Stimulated activated effector memory CD8-positive, alpha-beta T cell treated with anti-CD3 and anti-CD28 coated beads, Interleukin-12 subunit alpha, Interleukin-12 subunit beta, amount 100 ng/mL, for 72 hours (primary cell): ENCODE measurements at regions not wholly inside any gene's neighbourhood (a gene's known extent, or its start where the extent isn't known, plus 50 kb on each side); places are given as distances from the start of the nearest gene placed in this dataset.

Experiments
- ATAC-seq: fragments of 150-1000 bp; cut with Tn5 transposase; 2 replicates; pipeline ENCODE4 v1.10.0; 2021
- DNase-seq, 2 donors: peaks; one replicate each; pipeline ENCODE4 v3.0.0; 2021 to 2022; ENCODE audit warnings: low spot score in 2 of 2
- H3K27ac Mint-ChIP-seq: one replicate; pipeline ENCODE4 v1.8.0; 2022; ENCODE audit warnings: mild to moderate bottlenecking, mixed read lengths
- H3K36me3 Mint-ChIP-seq: one replicate; pipeline ENCODE4 v1.8.0; 2022; ENCODE audit warnings: mild to moderate bottlenecking, mixed read lengths
- H3K4me1 Mint-ChIP-seq: one replicate; pipeline ENCODE4 v1.8.0; 2022; ENCODE audit warnings: mixed read lengths
- H3K4me3 Mint-ChIP-seq: one replicate; pipeline ENCODE4 v1.8.0; 2022; ENCODE audit warnings: mild to moderate bottlenecking, mixed read lengths
- H3K9me3 Mint-ChIP-seq: one replicate; pipeline ENCODE4 v1.8.0; 2022; ENCODE audit warnings: mixed read lengths

- no peak overlapping the region for H3K4me3 Mint-ChIP-seq
- peaks cover 9% of the 10 kb centered on the region for H3K36me3 Mint-ChIP-seq
- DNase-seq (no peak), ATAC-seq (no peak)
- H3K4me1 Mint-ChIP-seq = peaks cover 13% of the 10 kb centered on the region
- no peaks in the 10 kb centered on the region for H3K9me3 Mint-ChIP-seq
- H3K27ac Mint-ChIP-seq = no peak overlapping the region
Measured at GRCh38 chr13:30359991-30360390, 52.6 kb upstream of the KATNAL1 start.

GRCh38 chr13:30360586-30360985 is 53.2 kb upstream of the KATNAL1 start:
- Mint-ChIP-seq H3K9me3 (no peaks in the 10 kb centered on the region), H3K27ac (no peak overlapping the region), H3K36me3 (peaks cover 12% of the 10 kb centered on the region), H3K4me1 (peaks cover 13% of the 10 kb centered on the region), H3K4me3 (no peak overlapping the region)
- no peak for DNase-seq
- no peak for ATAC-seq

DNA sequence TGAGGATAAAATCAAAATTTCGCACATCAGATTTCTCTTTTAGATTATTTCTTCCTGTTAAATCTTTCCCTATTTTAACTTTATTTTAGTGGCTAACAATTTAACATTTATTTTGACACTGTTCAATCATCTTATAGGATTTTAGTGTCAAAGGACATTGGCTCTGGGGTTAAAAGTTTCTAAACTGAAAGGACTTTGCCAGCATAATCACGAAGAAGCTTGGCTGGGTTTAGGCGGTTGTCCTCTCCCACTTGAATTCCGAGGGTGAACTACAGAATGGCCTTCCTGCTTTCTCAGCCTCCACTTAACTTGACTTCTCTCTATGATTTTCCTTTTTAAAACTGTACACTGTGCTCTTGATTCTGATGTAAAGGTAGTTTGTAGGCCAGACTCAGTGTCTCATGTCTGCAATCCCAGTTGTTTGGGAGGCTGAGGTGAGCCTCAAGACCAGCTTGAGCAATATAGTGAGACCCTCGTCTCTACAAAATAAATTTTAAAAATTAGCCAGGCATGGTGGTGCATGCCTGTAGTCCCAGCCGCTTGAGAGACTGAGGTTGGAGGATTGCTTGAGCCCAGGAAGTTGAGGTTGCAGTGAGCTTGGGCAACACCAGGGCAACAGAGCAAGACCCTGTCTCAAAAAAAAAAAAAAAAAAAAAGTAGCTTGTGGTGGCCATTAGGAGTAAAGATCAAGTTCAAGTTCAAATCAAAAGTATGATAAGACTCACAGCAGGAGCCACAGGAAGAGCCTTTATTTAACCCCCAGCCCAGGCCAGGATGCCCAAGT is 54.8 kb upstream of the KATNAL1 start:
- DNase-seq (no peak), ATAC-seq (no peak)
- H3K27ac Mint-ChIP-seq = no peak overlapping the region
- H3K9me3 Mint-ChIP-seq = no peaks in the 10 kb centered on the region
- H3K36me3 Mint-ChIP-seq = peaks cover 14% of the 10 kb centered on the region
- no peak overlapping the region for H3K4me3 Mint-ChIP-seq
- H3K4me1 Mint-ChIP-seq = peaks cover 10% of the 10 kb centered on the region

GRCh38 chr13:30362869-30363268 is 55.5 kb upstream of the KATNAL1 start:
- Mint-ChIP-seq H3K4me3 (no peak overlapping the region), H3K27ac (no peak overlapping the region), H3K36me3 (peaks cover 14% of the 10 kb centered on the region), H3K4me1 (peaks cover 6% of the 10 kb centered on the region), H3K9me3 (no peaks in the 10 kb centered on the region)
- ATAC-seq = no peak
- DNase-seq = no peak

- Mint-ChIP-seq H3K4me1 (peaks cover 10% of the 10 kb centered on the region), H3K9me3 (no peaks in the 10 kb centered on the region), H3K4me3 (no peak overlapping the region), H3K27ac (no peak overlapping the region), H3K36me3 (peaks cover 18% of the 10 kb centered on the region)
- DNase-seq (no peak), ATAC-seq (no peak)
Measured at GRCh38 chr13:30363725-30364124, 56.4 kb upstream of the KATNAL1 start.

DNA sequence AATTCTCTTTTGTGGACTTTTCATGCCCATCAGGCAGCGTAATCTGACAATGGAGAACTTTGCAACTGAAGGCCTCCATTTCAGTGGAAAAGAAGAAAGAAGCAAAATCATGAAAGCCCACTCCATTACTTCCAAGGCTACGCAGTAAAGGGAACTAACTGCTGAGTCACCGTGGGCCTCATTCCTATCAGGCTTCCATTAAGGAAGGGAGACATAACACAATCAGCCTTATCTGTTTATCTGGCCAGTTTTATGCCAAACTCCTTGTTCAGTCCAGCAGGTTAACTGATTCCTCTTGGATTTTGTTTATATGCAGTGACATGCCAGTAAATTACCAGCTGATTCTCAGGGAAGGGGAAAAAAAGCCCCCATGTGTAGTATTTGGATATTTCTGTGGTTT is 56.8 kb upstream of the KATNAL1 start:
- ATAC-seq (no peak), DNase-seq (no peak)
- H3K36me3 Mint-ChIP-seq = peaks cover 19% of the 10 kb centered on the region
- H3K27ac Mint-ChIP-seq = no peak overlapping the region
- peaks cover 14% of the 10 kb centered on the region for H3K4me1 Mint-ChIP-seq
- no peak overlapping the region for H3K4me3 Mint-ChIP-seq
- no peaks in the 10 kb centered on the region for H3K9me3 Mint-ChIP-seq

DNA sequence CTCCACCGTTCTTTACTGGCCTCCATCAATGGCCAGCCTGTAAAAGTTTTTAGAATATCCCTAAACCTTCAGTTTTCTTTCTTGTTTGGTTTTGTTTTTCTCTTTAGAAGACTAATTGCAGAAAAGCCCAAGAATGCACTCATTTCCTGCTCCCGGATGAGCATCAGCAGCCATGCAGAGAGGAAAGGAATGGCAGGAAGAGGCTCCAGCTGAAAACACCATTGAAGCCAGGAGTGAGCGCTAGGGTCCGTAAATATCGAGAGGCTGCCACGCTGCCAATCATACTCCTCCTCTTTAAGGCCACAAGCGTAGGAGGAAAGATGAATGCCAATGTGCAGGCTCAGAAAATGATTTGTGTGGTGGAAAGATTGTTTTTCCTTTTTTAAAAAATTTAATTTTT is 57.4 kb upstream of the UBE2L5 start:
- Mint-ChIP-seq H3K4me3 (no peak overlapping the region), H3K4me1 (peaks cover 20% of the 10 kb centered on the region), H3K9me3 (no peaks in the 10 kb centered on the region), H3K36me3 (peaks cover 19% of the 10 kb centered on the region), H3K27ac (peak overlapping the region; percentile 23)
- ATAC-seq (no peak), DNase-seq (no peak)

DNA sequence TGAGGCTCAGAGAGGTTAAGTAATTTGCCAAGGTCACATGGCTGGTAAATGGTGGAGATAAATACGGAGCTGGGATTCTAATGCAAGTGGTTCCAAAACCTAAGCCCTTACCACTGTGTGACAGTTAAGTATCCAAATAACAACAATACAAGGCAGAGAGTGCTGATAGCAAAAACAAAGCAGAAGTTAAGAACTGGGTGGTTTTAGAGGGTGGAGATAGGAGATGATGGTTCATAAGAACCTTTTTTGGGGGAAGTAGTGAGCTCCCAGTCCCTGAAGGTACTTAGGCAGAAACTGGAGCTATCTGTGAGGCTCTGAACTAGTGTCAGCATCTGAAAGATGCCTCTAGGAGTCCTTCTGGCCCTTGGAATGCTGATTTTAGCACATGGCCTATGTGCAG is 56.2 kb upstream of the UBE2L5 start:
- Mint-ChIP-seq H3K4me1 (peaks cover 30% of the 10 kb centered on the region), H3K4me3 (no peak overlapping the region), H3K27ac (peak overlapping the region; percentile 0), H3K36me3 (peaks cover 19% of the 10 kb centered on the region), H3K9me3 (no peaks in the 10 kb centered on the region)
- DNase-seq (no peak), ATAC-seq (no peak)

- H3K27ac Mint-ChIP-seq = no peak overlapping the region
- ATAC-seq (no peak), DNase-seq (no peak)
- peaks cover 42% of the 10 kb centered on the region for H3K4me1 Mint-ChIP-seq
- H3K9me3 Mint-ChIP-seq = no peaks in the 10 kb centered on the region
- no peak overlapping the region for H3K4me3 Mint-ChIP-seq
- H3K36me3 Mint-ChIP-seq = peaks cover 18% of the 10 kb centered on the region
Measured at GRCh38 chr13:30367296-30367695, 55.0 kb upstream of the UBE2L5 start.

- H3K4me3 Mint-ChIP-seq = no peak overlapping the region
- DNase-seq (no peak), ATAC-seq (no peak)
- peaks cover 71% of the 10 kb centered on the region for H3K4me1 Mint-ChIP-seq
- H3K27ac Mint-ChIP-seq = peak overlapping the region; percentile 76
- no peaks in the 10 kb centered on the region for H3K9me3 Mint-ChIP-seq
- H3K36me3 Mint-ChIP-seq = peaks cover 16% of the 10 kb centered on the region
Measured at GRCh38 chr13:30370146-30370545, 52.1 kb upstream of the UBE2L5 start.

DNA sequence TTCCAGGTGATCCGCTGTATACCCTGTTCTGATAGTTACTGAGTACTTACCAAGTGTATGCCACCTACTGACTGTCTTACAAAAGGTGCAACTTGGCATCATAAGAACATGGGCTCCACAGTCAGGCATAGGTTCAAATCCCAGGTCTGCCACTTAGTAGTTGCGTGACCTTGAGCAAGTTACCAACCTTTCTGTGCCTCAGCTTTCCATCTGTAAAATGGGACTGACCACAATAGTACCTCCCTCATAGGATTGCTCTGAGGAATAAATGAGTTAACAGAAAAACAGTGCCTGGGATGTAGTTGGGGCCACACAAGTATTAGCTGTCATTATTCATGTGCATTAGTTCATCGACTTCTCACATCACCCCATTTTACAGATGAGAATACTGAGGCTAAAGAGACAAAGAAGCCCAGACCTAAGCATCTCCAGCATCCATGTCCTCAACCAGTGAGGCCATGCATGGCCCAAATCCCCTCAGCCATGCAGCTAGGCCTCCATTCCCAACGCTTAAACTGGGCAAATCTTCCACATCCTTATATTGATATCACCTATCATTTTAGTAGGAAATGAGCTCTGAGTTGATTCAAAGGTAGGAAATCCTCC is 51.3 kb upstream of the UBE2L5 start:
- ATAC-seq (no peak), DNase-seq (no peak)
- H3K27ac Mint-ChIP-seq = peak overlapping the region; percentile 95
- peak overlapping the region; percentile 74 for H3K4me3 Mint-ChIP-seq
- H3K4me1 Mint-ChIP-seq = peaks cover 74% of the 10 kb centered on the region
- H3K9me3 Mint-ChIP-seq = no peaks in the 10 kb centered on the region
- peaks cover 10% of the 10 kb centered on the region for H3K36me3 Mint-ChIP-seq

DNA sequence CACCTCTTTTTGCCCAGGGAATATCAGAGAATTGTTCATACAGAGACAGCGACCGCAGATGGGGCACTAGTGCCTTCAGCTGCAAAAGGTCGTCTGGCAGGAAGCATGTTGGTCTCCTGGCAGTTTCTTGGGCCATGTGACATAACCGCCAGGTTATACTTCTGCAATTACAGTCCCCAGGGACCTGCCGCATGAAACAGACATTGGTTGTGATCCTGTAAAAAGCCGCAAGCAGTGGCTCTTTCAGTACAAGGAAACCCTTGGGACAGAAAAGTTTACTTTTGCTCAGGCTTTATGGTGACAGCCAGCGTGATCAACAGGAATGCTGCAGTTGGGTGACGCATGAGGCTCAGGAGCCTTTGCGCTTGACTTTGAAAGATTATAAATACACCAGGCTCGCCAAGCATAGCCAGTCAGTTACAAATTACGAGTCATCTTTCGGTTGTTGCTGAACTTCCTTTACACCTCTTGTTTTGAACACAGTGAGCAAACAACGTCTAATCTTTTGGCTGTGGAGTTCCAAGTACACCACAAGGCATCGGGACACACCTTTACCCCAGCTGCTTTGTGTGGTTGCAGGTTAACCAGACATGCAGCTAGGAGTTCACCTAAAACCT is 50.5 kb upstream of the UBE2L5 start:
- H3K4me3 Mint-ChIP-seq = peak overlapping the region; percentile 74
- H3K27ac Mint-ChIP-seq = peak overlapping the region; percentile 95
- peaks cover 10% of the 10 kb centered on the region for H3K36me3 Mint-ChIP-seq
- DNase-seq (peak; percentile 42 to 79), ATAC-seq (peak; percentile 84)
- peaks cover 81% of the 10 kb centered on the region for H3K4me1 Mint-ChIP-seq
- no peaks in the 10 kb centered on the region for H3K9me3 Mint-ChIP-seq
